ENCODE measurements at regions not wholly inside any gene's neighbourhood (a gene's known extent, or its start where the extent isn't known, plus 50 kb on each side); places are given as distances from the start of the nearest gene placed in this dataset.

DNA sequence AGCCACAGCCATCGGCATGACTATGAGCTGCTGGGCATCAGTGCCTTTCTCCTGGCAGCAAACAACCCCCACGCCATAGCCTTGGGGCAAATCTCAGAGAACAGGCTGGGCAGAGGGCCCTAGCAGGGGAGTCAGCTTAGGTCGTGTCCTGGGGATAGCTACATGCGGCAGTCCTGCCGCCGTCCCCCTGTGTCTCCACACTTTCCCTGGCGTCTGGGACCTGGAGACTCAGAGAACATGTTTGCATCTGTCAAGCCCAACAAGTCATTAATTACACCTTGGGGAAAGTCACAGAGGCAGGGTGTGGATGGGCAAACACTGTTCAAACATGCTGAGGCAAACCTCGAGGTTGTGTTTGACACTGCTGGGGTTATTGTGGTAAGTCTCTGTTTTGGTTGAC is 123.6 kb downstream of the C5orf15 start:
- 69% methylated on average over 8 of the region's 8 CpGs for WGBS (ENCODE audit: insufficient coverage, insufficient replicate concordance, low lambda C conversion rate, missing lambda C conversion rate)
- Histone ChIP-seq H3K4me2 (ENCODE audit: control insufficient read depth, insufficient read depth) (no peak overlapping the region), H4K20me1 (ENCODE audit: control insufficient read depth, insufficient read depth) (no peaks in the 10 kb centered on the region), H3K27me3 (replicated peaks in 1 of 2; ENCODE audit: control insufficient read depth in 2 of 2, insufficient read depth in 2 of 2, low read length in 1 of 2) (no peaks in the 10 kb centered on the region), H3K36me3 (ENCODE audit: control insufficient read depth in 2 of 2, insufficient read depth in 2 of 2, low read length in 1 of 2) (no peaks in the 10 kb centered on the region), H3K4me3 (no peak overlapping the region), H2AFZ (ENCODE audit: control insufficient read depth, low read depth, low read length) (no peak overlapping the region), H3K27ac (ENCODE audit: control insufficient read depth, insufficient read depth) (no peak overlapping the region), H3K9me3 (replicated peaks; ENCODE audit: control insufficient read depth, insufficient read depth, low read length) (no peaks in the 10 kb centered on the region), H3K9ac (ENCODE audit: control insufficient read depth, insufficient read depth, low read length) (no peak overlapping the region), H3K79me2 (ENCODE audit: control insufficient read depth, insufficient read depth, low read length) (no peaks in the 10 kb centered on the region), H3K4me1 (ENCODE audit: control insufficient read depth, insufficient read depth, low read length) (peaks cover 11% of the 10 kb centered on the region)
- FAIRE-seq (no peak), DNase-seq (ENCODE audit: low read depth, low spot score) (no peak), ATAC-seq (no peak)
- BruUV-seq (replicated peaks) = no TSS peak
- POLR2A ChIA-PET = no interaction called here
- in situ Hi-C loops (cut with MboI) (no loop called here), intact Hi-C loops (cut with micrococcal nuclease; ENCODE audit: unreplicated experiment) (no loop called here)
- RAD21 ChIA-PET (ENCODE audit: unreplicated experiment) = interaction anchor here (1.3 to 1.6 kb wide), 2 partner anchors 25 to 90 kb away, joined by 3 to 4 read pairs; no protein-coding TSS in a partner anchor
- CTCF ChIA-PET = interaction anchor here (1.5 to 3.2 kb wide), 2 partner anchors 25 kb away, joined by 4 to 15 read pairs; no protein-coding TSS in a partner anchor
- SMC1A ChIA-PET (ENCODE audit: uncharacterized antibody, unreplicated experiment) = interaction anchor here (1.4 to 2.9 kb wide), 4 partner anchors 8 to 90 kb away, joined by 4 to 18 read pairs (median 9); no protein-coding TSS in a partner anchor
- TF ChIP-seq MXI1 (IDR thresholded peaks at IDR 0.05; ENCODE audit: low read depth, low read length) (no peak), RUNX3 (IDR thresholded peaks at IDR 0.05; ENCODE audit: low read length) (no peak), JUNB (IDR thresholded peaks at IDR 0.05) (no peak), FOXK2 (IDR thresholded peaks at IDR 0.05) (no peak), FOXM1 (IDR thresholded peaks at IDR 0.05; ENCODE audit: low read depth, low read length) (no peak), NR2F1 (conservative IDR thresholded peaks at IDR 0.05) (no peak), BHLHE40 (IDR thresholded peaks at IDR 0.05; ENCODE audit: borderline replicate concordance in 1 of 2, low read depth in 2 of 2, low read length in 1 of 2) (no peak), SMAD1 (IDR thresholded peaks at IDR 0.05; ENCODE audit: low read depth, partially characterized antibody) (no peak), CEBPB (IDR thresholded peaks at IDR 0.05; ENCODE audit: borderline replicate concordance in 1 of 2, low read depth in 2 of 2, low read length in 2 of 2) (no peak)
- TF ChIP-seq, protein P1, sequence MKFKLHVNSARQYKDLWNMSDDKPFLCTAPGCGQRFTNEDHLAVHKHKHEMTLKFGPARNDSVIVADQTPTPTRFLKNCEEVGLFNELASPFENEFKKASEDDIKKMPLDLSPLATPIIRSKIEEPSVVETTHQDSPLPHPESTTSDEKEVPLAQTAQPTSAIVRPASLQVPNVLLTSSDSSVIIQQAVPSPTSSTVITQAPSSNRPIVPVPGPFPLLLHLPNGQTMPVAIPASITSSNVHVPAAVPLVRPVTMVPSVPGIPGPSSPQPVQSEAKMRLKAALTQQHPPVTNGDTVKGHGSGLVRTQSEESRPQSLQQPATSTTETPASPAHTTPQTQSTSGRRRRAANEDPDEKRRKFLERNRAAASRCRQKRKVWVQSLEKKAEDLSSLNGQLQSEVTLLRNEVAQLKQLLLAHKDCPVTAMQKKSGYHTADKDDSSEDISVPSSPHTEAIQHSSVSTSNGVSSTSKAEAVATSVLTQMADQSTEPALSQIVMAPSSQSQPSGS (IDR thresholded peaks at IDR 0.05; ENCODE audit: low read length) = no peak
- TF ChIP-seq, protein P2, sequence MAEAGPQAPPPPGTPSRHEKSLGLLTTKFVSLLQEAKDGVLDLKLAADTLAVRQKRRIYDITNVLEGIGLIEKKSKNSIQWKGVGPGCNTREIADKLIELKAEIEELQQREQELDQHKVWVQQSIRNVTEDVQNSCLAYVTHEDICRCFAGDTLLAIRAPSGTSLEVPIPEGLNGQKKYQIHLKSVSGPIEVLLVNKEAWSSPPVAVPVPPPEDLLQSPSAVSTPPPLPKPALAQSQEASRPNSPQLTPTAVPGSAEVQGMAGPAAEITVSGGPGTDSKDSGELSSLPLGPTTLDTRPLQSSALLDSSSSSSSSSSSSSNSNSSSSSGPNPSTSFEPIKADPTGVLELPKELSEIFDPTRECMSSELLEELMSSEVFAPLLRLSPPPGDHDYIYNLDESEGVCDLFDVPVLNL (IDR thresholded peaks at IDR 0.05; ENCODE audit: low read depth, low read length) = no peak
- TF ChIP-seq, protein P3, sequence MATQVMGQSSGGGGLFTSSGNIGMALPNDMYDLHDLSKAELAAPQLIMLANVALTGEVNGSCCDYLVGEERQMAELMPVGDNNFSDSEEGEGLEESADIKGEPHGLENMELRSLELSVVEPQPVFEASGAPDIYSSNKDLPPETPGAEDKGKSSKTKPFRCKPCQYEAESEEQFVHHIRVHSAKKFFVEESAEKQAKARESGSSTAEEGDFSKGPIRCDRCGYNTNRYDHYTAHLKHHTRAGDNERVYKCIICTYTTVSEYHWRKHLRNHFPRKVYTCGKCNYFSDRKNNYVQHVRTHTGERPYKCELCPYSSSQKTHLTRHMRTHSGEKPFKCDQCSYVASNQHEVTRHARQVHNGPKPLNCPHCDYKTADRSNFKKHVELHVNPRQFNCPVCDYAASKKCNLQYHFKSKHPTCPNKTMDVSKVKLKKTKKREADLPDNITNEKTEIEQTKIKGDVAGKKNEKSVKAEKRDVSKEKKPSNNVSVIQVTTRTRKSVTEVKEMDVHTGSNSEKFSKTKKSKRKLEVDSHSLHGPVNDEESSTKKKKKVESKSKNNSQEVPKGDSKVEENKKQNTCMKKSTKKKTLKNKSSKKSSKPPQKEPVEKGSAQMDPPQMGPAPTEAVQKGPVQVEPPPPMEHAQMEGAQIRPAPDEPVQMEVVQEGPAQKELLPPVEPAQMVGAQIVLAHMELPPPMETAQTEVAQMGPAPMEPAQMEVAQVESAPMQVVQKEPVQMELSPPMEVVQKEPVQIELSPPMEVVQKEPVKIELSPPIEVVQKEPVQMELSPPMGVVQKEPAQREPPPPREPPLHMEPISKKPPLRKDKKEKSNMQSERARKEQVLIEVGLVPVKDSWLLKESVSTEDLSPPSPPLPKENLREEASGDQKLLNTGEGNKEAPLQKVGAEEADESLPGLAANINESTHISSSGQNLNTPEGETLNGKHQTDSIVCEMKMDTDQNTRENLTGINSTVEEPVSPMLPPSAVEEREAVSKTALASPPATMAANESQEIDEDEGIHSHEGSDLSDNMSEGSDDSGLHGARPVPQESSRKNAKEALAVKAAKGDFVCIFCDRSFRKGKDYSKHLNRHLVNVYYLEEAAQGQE (IDR thresholded peaks at IDR 0.05; ENCODE audit: low read depth, low read length) = no peak
- TF ChIP-seq, protein P4, sequence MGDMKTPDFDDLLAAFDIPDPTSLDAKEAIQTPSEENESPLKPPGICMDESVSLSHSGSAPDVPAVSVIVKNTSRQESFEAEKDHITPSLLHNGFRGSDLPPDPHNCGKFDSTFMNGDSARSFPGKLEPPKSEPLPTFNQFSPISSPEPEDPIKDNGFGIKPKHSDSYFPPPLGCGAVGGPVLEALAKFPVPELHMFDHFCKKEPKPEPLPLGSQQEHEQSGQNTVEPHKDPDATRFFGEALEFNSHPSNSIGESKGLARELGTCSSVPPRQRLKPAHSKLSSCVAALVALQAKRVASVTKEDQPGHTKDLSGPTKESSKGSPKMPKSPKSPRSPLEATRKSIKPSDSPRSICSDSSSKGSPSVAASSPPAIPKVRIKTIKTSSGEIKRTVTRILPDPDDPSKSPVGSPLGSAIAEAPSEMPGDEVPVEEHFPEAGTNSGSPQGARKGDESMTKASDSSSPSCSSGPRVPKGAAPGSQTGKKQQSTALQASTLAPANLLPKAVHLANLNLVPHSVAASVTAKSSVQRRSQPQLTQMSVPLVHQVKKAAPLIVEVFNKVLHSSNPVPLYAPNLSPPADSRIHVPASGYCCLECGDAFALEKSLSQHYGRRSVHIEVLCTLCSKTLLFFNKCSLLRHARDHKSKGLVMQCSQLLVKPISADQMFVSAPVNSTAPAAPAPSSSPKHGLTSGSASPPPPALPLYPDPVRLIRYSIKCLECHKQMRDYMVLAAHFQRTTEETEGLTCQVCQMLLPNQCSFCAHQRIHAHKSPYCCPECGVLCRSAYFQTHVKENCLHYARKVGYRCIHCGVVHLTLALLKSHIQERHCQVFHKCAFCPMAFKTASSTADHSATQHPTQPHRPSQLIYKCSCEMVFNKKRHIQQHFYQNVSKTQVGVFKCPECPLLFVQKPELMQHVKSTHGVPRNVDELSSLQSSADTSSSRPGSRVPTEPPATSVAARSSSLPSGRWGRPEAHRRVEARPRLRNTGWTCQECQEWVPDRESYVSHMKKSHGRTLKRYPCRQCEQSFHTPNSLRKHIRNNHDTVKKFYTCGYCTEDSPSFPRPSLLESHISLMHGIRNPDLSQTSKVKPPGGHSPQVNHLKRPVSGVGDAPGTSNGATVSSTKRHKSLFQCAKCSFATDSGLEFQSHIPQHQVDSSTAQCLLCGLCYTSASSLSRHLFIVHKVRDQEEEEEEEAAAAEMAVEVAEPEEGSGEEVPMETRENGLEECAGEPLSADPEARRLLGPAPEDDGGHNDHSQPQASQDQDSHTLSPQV (IDR thresholded peaks at IDR 0.05) = no peak
